Hindlimb muscle (tissue), 1 donor: ENCODE measurements at regions not wholly inside any gene's neighbourhood (a gene's known extent, or its start where the extent isn't known, plus 50 kb on each side); places are given as distances from the start of the nearest gene placed in this dataset.
"Not testable (repeated sequence)": the region's sequence is repeated elsewhere in the genome, so short reads cannot be mapped to it uniquely, and the experiment has no call there.

ENCODE experiments used
- DNase-seq: peaks from one replicate; pipeline ENCODE4 v3.0.0-alpha.2; 2013

DNA sequence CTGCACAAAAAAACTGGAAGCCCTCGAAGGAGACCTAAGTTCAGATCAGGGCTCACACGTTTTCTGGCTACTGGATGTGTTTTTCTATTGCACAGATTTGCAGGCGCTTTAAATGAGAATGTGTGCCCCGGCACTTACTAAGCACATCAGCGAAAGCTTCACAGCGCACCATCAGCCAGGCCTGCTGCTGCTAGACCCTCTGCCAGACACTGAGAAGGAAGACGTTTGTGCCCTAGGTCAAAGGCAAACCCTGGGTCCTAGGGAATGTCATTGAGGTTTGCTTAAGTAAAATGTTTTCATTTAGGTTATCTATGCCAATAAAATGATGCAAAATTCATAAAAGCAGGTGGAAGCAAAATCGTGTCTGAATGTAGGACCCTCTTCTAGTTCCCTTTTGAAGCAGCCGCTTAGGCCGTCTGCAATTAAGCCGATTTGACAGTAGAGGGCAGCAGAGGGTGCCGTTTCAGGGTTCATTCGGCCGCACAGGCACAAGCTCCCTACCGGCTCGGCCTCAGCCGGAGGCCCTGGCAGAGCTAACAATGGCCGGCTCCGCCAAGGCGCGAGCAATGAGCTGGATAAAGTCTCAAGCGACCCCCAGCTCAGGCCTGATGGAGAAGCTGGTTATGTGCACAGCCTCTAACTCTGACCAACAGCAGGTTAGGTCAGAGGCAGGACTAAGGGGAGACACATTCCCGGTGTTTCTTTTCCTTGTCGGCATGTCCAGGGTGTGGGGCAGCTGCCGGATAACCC is 107.2 kb upstream of the FOXA2 start:
- peak; percentile 76 for DNase-seq

DNA sequence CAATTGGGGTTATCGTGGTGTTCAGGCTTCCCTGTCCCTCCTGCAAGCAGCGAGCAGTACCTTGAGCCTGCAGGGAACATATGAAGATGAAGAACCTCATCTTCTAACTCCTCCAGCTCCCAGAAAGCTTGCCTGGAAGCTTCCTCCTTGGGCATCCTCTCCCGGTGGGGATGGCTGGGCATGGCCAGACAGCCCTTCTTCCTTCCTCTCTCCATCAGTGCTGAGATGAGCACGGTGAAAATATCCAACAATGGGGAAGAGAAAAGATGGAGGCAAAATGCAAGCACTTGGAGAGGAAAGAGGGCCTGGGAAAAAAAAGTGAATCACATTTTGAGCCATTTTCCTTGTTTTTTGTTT is 107.7 kb upstream of the FOXA2 start:
- DNase-seq: no peak

DNA sequence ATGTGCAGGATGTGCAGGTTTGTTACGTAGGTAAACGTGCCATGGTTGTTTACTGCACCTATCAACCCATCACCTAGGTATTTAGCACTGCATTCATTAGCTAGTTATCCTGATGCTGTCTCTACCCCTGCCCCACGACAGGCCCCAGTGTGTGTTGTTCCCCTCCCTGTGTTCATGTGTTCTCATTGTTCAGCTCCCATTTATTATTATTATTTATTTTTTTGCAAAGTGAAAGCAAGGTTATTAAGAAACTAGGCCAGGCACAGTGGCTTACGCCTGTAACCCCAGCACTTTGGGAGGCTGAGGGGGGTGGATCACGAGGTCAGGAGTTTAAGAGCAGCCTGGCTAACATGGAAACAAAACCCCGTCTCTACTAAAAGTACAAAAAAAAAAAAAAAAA is 108.2 kb upstream of the FOXA2 start:
- not testable (repeated sequence) for DNase-seq

DNA sequence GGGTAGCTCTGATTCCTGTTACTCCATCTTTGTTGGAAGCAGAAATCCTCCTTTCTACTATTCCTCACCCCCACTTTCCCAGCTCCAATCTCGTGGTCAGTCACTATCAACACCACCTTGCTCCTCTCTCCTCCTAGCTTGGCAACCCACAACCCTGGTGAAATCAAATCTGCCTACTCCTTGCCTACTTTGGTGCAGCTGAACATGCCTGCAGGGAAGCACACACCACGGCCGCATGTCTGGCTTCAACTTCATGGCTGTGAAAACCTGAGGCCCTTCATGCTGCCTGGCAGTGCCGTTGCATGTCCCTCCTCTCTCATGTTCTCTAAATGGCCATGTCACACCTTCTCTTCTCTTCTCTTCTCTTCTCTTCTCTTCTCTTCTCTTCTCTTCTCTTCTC is 112.4 kb upstream of the FOXA2 start:
- DNase-seq: no peak

DNA sequence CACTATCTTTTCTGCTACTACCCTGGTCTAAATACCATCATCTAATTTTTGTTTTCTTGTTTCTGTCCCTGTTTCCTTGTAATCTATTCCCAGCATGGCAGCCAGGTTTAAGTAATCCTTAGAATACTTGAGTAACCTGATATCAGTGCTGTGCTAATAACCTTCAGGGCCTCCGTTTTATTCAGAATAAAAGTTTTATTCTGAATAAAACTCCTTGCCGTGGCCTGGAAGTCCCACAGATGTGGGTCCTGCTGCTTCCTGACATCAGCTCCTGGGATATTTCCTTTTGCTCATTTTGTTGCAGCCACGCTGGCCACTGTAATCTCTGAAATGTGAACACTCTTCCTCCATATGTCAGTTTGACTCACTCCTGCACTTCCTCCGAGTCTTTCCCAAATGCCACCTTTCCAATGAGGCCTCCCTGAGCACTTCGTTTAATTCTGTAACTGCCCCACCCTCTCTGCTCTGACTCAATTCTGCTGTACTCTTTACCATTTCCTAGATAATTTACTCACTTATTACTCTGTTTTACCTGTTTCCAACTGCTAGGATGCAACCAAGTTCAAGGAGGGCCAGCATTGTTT is 114.0 kb upstream of the FOXA2 start:
- no peak for DNase-seq

DNA sequence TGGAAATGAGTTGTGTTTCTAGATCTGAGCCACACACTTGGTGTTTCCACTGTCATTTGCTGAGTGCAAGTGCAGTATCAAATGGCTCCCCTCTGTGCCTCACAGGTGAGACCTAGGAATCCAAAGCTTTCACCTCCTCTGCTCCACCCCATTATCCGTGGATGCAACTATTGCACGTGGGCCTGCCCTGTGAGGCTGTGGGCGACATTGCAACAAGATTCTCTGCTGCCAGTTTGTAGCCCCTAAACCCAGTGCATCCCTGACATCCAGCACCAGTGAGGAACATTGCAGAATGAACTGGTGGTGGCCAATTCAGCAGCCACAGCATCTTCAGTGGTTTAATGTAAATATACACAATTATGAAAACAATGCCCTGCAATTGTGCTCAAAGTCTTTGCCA is 115.0 kb upstream of the FOXA2 start:
- no peak for DNase-seq

DNA sequence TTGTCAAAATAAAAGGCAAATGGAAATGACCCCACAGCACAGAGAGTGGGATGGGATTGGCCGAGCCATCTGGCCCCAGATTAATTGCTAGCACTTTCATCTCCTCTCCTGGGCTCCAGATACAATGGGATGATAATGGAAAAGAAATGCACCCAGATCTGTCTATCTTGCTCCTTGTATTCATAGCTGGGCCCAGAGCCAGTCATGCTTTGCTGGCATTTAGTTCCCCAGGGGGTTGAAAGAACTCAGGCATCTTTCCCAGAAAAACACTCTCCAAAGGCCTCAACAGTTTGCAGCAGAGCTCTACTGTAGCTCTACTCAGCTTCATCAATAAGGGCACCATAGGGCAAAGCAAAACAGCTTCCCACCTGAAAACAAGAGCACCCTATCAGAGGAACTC is 116.0 kb upstream of the FOXA2 start:
- DNase-seq: no peak

DNA sequence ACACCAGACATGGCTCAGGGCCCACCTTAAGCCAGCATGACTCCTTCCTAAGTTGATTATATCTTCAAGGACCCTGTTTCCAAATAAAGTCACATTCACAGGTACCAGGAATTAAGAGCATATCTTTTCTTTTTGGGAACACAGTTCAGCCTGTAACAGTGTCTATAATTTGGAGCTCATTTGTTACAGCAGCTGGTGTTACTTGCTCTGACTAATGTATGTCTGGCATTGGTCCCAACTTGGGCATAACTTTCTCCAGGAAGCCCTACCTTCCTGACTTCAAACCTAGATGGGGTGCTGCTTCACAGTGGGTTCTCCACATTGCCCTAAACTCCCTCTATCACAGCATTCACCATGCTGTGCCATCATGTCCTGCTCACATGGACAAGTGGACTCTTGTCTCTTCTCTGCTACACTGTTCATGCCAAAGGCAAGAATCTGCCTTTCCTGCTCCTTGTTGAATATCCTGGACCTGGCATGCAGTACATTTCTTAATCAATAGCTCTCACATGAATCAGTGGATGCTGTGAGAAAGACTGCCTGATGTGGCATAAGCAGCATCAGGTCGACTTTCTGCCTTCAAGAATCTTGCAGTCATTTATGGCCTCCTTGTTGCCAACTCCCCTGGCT is 117.4 kb upstream of the FOXA2 start:
- DNase-seq: no peak

DNA sequence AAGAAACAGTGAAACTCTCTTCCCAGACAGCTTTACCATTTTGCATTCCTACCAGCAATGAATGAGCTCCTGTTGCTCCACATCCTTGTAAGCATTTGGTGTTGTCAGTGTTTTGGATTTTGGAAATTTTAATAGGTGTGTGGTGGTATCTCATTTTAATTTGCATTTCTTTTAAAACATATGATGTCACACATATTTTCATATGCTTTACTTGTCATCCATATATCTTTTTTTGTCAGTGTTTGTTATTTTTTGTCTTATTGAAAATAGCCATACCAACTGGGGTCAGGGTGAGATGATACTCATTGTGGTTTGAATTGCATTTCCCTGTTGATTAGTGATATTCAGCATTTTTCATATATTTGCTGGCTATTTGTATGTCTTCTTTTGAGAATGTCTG is 119.5 kb upstream of the FOXA2 start:
- no peak for DNase-seq

DNA sequence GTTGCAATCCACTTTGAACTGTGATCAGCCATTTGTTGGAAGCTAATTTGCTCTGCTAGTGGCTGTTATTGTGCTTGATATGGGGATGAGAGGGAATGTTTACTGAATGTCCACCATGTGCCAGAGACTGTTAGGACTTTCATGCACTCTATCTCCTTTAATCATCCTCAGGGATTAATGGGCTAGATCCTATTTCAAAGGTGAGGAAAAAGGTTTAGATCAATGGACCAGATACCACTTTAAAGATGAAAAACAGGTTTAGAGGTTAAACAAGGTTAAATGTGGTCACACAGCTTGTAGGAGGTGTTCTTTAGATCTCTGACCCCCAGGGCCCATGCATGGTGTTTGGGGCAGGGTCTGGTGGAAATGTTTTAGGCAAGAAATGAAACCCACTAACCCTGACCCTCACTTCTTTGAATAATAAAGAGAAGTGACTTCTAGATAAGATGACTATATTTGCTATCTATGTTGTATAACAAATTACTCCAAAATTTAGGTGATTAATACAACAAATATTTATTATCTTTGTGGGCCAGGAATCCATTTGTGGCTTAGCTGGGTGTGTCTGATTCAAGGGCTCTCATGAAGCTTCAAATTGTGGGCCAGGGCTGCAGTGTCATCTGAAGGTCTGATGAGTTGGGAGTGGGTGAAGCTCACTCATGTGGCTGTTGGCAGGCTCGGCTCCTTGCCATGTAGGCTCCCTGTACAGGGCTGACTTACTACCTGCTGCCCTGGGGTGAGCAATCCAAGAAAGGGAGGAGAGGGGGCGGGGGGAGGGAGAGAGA is 127.8 kb upstream of the FOXA2 start:
- DNase-seq: no peak

DNA sequence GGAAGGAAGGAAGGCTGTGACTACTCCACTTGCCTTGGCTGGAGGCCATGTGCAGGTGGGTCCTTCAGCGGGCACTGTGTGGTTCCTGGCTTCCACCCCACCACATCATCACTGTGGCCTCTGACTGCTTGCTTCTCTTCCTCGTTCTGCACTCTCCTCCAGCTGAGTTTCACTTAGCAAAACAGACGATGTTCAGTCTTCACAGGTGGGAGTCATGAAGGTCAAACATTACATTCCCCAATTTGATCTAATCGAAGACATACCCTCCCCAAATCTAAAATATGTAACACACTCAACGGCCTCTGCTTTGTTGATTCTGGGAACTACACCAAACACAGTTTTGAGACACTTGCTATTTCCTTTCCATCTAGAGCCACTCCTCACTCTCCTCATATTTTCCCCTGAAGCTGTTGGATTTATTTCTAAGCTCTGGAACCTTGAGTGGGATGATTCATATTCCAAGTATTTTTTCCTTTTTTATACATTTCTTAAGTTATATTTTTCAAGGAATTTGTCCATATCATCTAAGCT is 132.5 kb upstream of the FOXA2 start:
- no peak for DNase-seq

DNA sequence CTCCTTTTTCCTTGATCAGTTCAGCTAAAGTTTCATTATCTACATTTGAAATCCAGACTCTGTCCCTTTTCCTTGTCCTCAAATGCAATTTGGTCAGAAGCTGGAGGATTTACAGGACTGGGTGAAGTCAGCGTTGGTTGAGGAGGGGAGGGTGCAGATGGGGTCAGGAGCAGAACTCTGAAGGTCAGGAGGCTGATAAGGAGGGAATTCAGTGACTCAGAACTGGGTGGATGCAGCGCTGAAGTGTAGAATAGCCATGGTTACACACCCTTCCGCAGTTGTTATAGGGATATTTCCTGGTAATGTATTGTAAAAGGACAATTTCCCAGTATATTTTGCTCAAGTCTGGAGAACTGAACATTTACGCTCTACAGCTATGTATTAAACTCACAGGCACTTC is 133.1 kb upstream of the FOXA2 start:
- no peak for DNase-seq

DNA sequence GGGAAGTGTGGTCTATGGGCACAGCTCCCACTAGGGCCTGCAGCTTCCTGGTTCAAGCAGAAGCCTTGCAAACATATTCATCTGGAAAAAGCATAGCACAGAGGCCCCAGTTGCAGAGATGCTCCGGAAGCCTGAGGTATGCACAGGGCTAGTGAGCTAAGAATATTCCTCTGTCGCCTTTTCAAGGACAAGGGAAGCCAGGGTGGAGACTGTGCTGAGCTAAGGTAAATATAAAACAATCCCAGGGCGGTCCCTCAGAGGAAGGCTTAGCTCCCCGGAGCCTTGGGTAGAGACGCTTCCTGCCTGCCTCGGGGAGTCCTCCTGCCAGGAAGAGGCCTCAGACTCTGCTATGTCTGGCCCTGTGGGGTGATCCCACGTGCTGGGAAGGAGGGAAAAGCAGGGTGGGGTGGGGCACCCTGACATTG is 134.8 kb upstream of the FOXA2 start:
- DNase-seq: no peak

DNA sequence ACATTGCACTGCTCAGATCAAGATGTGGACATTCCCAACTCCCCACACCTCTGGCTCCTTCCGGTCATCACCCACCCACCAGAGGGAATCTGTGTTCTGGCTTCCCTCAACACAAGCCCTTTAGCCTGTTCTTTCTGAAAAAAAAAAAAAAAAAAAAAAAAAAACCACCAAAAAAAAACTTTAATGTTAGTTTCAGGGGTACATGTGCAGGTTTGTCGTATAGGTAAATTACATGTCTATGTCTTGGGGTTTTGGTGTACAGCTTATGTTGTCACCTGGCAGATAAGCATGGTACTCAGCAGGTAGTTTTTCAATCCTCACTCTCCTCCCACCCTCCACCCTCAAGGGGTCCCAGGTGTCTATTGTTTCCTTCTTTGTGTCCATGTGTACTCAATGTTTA is 135.8 kb upstream of the FOXA2 start:
- no peak for DNase-seq

DNA sequence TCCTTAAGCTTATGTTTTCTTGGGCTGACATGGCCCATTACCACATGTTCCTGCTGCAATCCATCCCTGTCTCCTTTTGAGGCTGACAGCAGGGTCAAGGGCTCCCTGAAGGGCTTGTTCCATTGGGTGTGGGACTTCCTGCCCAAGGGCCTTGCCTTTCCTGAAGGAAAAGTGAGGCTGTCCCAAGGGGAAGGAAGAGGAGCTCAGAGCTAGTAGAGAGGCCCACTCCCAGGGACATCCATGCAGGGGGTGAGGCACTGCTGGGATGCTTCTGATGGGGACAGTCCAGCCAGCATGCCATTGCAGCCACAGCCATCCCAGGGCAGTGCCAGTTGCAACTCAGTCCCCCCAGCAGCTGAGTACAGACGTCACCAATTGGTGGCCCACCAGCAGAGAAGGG is 138.4 kb upstream of the FOXA2 start:
- DNase-seq: no peak

DNA sequence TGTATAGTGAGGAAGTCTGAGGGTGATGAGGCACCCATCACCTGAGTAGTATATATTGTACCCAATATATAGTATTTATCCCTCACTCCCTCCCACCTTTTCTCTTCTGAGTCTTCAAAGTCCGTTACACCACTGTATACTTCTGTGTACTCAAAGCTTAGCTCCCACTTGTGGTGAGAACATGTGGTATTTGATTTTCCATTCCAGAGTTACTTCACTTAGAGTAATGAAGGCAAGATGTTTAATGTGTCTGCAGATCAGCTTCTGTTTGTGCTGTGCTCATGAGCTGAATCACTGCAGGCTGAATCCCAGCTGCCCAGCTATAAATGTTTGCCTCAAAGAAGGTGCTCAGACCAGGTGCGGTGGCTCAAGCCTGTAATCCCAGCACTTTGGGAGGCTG is 139.3 kb upstream of the FOXA2 start:
- DNase-seq: no peak

DNA sequence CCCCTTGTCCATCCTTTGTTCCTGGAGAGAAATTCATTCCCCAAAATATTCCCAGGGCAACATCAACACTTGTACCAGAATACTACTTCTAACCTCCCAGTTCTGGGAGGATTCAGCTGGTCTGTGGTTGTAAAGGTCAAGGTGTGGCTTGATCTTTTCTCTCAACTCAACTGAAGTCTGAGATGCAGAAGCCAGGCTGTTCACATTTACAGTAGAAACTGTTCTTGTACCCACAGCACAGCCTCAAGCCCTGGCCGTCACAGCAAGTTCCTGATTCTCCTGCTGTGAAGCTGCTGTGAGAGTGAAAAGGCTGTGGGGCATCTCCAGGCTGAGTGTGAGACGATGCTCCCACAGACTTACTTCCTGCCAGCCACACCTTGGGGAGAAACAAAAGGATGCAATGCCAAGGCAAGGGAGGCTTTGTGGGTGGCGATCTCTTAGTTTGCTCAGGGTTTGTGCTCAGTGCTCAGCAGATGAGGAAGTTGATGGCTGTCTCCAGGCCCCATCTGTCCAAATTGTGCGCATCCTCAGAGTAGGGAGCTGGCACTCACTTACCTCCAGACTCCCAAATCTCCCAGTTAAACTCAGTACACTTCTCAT is 143.9 kb upstream of the FOXA2 start:
- DNase-seq: no peak

DNA sequence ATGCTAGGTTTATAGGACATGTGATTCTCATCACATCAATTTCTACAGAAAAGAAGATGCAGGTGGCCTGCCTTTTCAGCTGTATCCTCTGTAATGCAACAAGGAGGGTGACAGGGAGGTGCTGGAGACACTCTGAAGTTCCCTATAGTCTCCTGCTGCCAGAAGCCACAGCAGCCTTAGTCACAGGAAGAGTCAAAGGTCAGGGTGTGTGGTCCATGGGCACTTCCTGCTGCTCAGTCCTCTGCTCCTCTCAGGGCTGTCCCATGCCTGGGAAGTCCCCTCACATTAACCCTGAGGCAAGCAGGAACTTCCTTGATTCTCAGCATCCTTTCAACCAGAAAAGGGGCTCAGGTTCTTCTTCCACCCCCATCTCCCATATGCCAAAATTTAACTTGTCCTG is 144.8 kb upstream of the FOXA2 start:
- no peak for DNase-seq

DNA sequence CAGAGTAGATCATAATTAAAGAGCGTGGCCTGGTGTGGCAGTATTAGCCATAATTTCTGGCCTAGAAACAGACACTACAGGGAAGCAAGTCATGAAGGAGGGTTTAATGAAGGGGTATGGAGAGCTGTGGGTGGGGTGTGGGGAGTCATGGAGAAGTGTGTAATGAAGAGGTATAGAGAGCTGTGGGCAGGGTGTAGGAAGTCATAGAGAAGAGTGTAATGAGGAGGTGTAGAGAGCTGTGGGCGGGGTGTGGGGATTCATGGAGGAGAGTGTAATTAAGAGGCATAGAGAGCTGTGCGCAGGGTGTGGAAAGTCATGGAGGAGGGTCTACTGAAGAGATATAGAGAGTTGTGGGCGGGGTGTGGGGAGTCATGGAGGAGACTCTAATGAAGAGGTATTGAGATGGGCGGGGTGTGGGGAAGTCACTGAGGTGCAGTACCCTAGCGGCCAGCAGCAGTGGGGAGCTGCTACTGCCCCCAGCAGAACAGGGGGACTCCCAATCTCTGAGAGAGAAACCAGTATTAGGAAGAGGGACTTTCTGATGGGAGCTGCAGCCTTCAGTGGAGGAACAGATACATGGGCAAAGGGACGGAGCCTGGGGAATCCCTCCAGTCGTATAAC is 145.4 kb upstream of the FOXA2 start:
- DNase-seq: no peak

DNA sequence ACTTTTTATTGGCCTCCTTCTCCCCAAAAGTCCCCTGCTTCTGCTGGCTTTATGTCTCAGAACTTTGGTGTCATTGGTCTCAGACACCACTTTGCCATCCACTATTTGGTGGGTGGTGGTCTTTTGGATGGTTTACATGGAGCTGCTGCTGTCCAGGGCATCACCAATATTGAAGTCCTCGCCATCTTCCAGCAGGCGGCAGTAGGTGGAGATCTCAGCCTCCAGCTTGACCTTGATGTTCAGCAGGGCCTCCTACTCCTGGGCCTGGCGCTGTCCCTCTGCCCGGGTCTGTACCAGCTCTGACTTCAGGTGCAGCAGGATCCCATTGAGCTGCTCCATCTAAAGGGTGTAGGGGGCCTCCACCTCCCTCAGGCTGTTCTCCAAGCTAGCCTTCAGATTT is 148.4 kb upstream of the FOXA2 start:
- DNase-seq: no peak

DNA sequence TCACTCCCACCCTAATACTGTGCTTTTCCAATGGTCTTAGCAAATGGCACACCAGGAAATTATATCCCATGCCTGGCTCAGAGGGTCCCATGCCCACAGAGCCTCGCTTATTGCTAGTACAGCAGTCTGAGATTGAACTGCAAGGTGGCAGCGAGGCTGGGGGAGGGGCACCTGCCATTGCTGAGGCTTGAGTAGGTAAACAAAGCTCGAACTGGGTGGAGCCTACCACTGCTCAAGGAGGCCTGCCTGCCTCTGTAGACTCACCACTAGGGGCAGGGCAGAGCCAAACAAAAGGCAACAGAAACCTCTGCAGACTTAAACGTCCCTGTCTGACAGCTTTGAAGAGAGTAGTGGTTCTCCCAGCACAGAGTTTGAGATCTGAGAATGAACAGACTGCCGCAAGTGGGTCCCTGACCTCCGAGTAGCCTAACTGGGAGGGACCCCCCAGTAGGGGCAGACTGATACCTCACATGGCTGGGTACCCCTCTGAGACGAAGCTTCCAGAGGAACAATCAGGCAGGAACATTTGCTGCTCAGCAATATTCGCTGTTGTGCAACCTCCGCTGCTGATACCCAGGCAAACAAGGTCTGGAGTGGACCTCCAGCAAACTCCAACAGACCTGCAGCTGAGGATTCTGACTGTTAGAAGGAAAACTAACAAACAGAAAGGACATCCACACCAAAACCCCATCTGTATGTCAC is 150.7 kb upstream of the FOXA2 start:
- not testable (repeated sequence) for DNase-seq

DNA sequence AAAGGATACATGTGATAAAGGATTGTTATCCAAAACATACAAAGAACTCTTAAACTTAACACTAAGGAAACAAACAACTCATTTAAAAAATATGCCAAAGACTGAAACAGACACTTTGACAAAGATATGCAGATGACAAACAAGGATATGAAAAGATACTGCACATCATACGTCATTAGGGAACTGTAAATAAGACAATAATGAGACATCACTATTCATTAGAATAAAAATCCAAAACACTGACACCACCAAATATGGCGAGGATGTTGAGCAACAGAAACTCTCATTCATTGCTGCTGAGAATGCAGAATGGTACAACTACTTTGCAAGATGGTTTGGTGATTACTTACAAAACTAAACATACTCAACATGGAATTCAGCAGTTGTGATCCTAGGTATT is 156.5 kb upstream of the FOXA2 start:
- DNase-seq: no peak
